Gastroesophageal sphincter (tissue), 4 donors: ENCODE measurements at regions not wholly inside any gene's neighbourhood (a gene's known extent, or its start where the extent isn't known, plus 50 kb on each side); places are given as distances from the start of the nearest gene placed in this dataset.

ENCODE experiments used
- ATAC-seq: fragments of 150-250 bp; one replicate; pipeline ENCODE4 v1.9.1; 2016; ENCODE audit warnings: mild to moderate bottlenecking, moderate library complexity
- H3K27ac ChIP-seq, 4 donors: fragments of 200-600 bp; sonication (generic) in 3 of 4; 1 replicate in 3 of 4; 2 replicates in 1 of 4; pipeline ENCODE4 v1.5.1; 2016 to 2019
- H3K27me3 ChIP-seq: fragments of 200-600 bp; sonication (generic); one replicate; pipeline ENCODE4 v1.5.1; 2019
- H3K36me3 ChIP-seq, 2 donors: fragments of 200-600 bp; sonication (generic); one replicate each; pipeline ENCODE4 v1.5.1; 2019; ENCODE audit warnings: control low read depth in 1 of 2
- H3K4me1 ChIP-seq, 3 donors: fragments of 200-600 bp; sonication (generic); 1 replicate in 2 of 3; 2 replicates in 1 of 3; pipeline ENCODE4 v1.5.1; 2016 to 2019; ENCODE audit warnings: control low read depth in 2 of 3
- H3K4me3 ChIP-seq, 2 donors: fragments of 200-600 bp; sonication (generic); one replicate each; pipeline ENCODE4 v1.5.1; 2019; ENCODE audit warnings: mild to moderate bottlenecking in 1 of 2, moderate library complexity in 1 of 2
- H3K9me3 ChIP-seq, 3 donors: fragments of 200-600 bp; sonication (generic); one replicate each; pipeline ENCODE4 v1.5.1; 2017 to 2019; ENCODE audit warnings: control low read depth in 2 of 3
- EP300 ChIP-seq: sonication (generic); formaldehyde crosslinking; IDR thresholded peaks from one replicate; pipeline ENCODE4 v1.6.1; 2017; ENCODE audit warnings: antibody characterized with exemption, mild to moderate bottlenecking
- POLR2A ChIP-seq, 2 donors: fragments of 450-650 bp; IDR thresholded peaks; one replicate each; pipeline ENCODE4 v1.6.1; 2017; ENCODE audit warnings: antibody characterized with exemption in 2 of 2, mild to moderate bottlenecking in 2 of 2, moderate library complexity in 1 of 2
- POLR2AphosphoS5 ChIP-seq: sonication (generic); formaldehyde crosslinking; IDR thresholded peaks from one replicate; pipeline ENCODE4 v1.6.1; 2017; ENCODE audit warnings: antibody characterized with exemption
- WGBS, 2 donors: methylation state at CpG; one replicate each; pipeline ENCODE4 v1.1.5; 2018; ENCODE audit warnings: low coverage in 1 of 2; 5-methylcytosine and 5-hydroxymethylcytosine counted together
- TF ChIP-seq, protein P1 (sequence below), 4 experiments: fragments of 200-600 bp in 2 of 4; fragments of 450-650 bp in 2 of 4; sonication (generic) in 1 of 4; IDR thresholded peaks; one replicate each; pipeline ENCODE4 v1.5.1; 2017 to 2019; ENCODE audit warnings: antibody characterized with exemption in 4 of 4, mild to moderate bottlenecking in 2 of 4, moderate library complexity in 2 of 4

DNA sequence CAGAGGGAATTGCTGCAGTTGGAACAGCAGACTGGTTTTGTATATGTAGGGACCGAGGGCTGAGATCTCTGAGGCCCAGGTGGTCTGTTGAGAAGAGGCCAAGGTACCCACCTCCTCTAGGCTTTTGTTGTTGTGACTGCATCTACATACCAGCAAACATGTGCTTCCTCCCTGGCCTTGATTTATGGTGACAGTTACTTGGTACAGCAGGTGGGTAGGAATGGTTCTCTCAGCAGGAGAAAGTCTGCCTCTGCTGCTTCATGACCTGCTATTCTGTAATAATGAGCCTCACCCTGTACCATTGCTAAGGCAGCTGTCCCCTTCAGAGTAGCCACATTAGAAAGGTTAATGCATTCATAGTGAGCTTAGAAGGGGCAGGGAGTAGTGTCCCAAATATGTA, 196.7 kb upstream of the PELI2 start:
- H3K27me3 ChIP-seq, result no peaks in the 10 kb centered on the region
- no peak for ATAC-seq
- H3K36me3 ChIP-seq, result no peaks in the 10 kb centered on the region
- H3K4me3 ChIP-seq, result no peak overlapping the region
- no peaks in the 10 kb centered on the region for H3K4me1 ChIP-seq
- no peak overlapping the region for H3K27ac ChIP-seq
- TF ChIP-seq, protein P1, sequence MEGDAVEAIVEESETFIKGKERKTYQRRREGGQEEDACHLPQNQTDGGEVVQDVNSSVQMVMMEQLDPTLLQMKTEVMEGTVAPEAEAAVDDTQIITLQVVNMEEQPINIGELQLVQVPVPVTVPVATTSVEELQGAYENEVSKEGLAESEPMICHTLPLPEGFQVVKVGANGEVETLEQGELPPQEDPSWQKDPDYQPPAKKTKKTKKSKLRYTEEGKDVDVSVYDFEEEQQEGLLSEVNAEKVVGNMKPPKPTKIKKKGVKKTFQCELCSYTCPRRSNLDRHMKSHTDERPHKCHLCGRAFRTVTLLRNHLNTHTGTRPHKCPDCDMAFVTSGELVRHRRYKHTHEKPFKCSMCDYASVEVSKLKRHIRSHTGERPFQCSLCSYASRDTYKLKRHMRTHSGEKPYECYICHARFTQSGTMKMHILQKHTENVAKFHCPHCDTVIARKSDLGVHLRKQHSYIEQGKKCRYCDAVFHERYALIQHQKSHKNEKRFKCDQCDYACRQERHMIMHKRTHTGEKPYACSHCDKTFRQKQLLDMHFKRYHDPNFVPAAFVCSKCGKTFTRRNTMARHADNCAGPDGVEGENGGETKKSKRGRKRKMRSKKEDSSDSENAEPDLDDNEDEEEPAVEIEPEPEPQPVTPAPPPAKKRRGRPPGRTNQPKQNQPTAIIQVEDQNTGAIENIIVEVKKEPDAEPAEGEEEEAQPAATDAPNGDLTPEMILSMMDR (IDR thresholded peaks at IDR 0.05), result no peak
- 83 to 100% methylated on average over 1 of the region's 1 CpG for WGBS, 2 donors
- H3K9me3 ChIP-seq, result no peaks in the 10 kb centered on the region

DNA sequence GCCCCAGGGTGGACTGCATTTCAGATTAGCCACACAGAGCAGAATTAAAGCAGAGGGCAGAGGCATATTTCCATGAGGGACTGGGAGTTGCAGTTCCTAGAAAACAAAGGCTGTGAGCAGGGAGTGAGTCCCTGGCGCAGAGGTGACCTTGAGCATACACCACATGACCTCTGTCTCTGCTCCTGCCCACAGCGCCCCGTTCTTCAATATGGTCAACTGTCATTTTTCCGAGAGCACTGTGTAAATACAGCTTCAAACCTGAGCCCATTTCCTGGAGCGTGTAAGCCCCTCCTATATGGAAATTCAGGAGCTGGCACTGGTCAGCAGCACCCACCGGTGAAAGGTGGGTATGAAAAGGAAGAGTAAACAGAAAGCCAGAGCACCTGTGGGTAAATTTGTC, 192.2 kb upstream of the PELI2 start:
- Histone ChIP-seq H3K27me3 (no peaks in the 10 kb centered on the region), H3K27ac (no peak overlapping the region), H3K9me3 (no peaks in the 10 kb centered on the region), H3K4me1 (no peaks in the 10 kb centered on the region), H3K36me3 (no peaks in the 10 kb centered on the region), H3K4me3 (no peak overlapping the region)
- no peak for ATAC-seq
- 53 to 61% methylated on average over 4 of the region's 6 CpGs for WGBS, 2 donors
- no peak for TF ChIP-seq EP300
- TF ChIP-seq POLR2A (IDR thresholded peaks at IDR 0.05), result no peak
- TF ChIP-seq, protein P1 (IDR thresholded peaks at IDR 0.05), result no peak
- TF ChIP-seq POLR2AphosphoS5, result no peak

DNA sequence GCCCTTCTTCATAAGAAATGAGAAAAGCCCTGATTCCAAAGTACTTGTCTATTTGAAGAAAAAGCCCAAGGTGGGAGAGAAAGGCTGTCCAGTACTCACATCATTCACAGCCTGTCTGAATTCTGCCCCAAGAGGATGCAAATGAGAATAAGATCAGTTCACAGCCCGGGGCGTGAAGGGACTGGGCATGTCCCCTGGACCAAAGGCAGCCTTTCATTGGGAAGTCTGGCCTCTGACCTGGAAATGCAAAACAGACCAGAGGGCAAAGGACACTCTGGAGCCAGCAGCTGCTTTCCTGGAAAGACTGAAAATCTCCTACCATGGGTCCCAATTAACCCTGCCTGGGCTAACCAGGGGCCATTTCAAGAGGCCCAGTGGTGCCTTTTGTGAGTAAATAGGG, 191.2 kb upstream of the PELI2 start:
- WGBS, 2 donors, result 85% methylated on average over 2 of the region's 2 CpGs; no CpG with 5 or more reads in 1 of the 2 donors
- Histone ChIP-seq H3K27ac (no peak overlapping the region), H3K4me3 (no peak overlapping the region)

DNA sequence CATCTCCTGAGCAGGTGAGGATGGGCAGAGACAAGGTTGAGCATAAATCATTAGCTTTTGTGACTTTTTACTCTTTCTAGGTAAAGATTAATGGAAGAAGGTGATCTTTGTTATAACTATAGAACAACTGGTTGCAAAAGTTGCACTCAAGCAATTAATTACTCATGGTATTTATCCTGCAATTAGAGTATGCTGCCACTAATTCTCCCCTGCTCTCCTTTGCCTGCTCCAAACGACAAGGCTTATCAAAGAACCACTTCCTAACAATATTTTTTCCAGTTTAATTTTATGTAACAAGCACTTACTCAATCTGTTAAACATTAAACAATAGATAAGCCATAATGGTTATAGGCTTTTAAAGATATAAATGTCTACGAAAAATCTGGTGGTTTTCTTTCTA, 189.9 kb upstream of the PELI2 start:
- 32 to 56% methylated on average over 2 of the region's 2 CpGs for WGBS, 2 donors
- ATAC-seq, result no peak
- no peaks in the 10 kb centered on the region for H3K36me3 ChIP-seq
- no peaks in the 10 kb centered on the region for H3K27me3 ChIP-seq
- H3K9me3 ChIP-seq, result no peaks in the 10 kb centered on the region
- TF ChIP-seq, protein P1 (IDR thresholded peaks at IDR 0.05), result no peak
- TF ChIP-seq EP300, result no peak
- TF ChIP-seq POLR2AphosphoS5, result no peak
- no peak for TF ChIP-seq POLR2A (IDR thresholded peaks at IDR 0.05)
- H3K27ac ChIP-seq, result no peak overlapping the region
- no peaks in the 10 kb centered on the region for H3K4me1 ChIP-seq
- no peak overlapping the region for H3K4me3 ChIP-seq

More for the DNA sequence above, 191.2 kb upstream of the PELI2 start:
- Histone ChIP-seq H3K27me3 (no peaks in the 10 kb centered on the region), H3K36me3 (no peaks in the 10 kb centered on the region), H3K9me3 (no peaks in the 10 kb centered on the region), H3K4me1 (no peaks in the 10 kb centered on the region)
- no peak for ATAC-seq
- TF ChIP-seq POLR2A (IDR thresholded peaks at IDR 0.05) (no peak), EP300 (no peak), POLR2AphosphoS5 (no peak)
- TF ChIP-seq, protein P1 (IDR thresholded peaks at IDR 0.05), result no peak

DNA sequence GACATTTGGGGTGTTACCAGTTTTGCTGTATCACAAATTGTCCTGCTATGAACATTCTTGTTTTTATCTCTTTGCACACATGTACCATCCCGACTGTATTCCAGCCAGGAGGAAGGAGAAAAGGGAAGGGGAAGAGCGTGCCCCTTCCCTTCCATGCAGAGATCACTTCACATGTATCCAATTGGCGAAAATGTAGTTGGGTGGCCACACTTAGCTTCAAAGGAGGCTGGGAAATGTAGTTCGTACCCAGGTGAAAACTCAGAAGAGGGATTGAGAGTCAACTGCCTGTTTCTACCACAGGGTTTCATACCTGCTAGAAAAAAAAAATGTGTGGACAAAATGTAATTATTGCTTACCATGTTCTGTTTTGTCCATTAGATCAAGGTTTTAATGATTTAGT, 189.1 kb upstream of the PELI2 start:
- WGBS, 2 donors, result 56 to 62% methylated on average over 2 to 4 of the region's 4 CpGs
- no peaks in the 10 kb centered on the region for H3K4me1 ChIP-seq

More for the DNA sequence above, 189.1 kb upstream of the PELI2 start:
- no peaks in the 10 kb centered on the region for H3K27me3 ChIP-seq
- no peak for ATAC-seq
- no peak overlapping the region for H3K4me3 ChIP-seq
- TF ChIP-seq POLR2AphosphoS5 (no peak), POLR2A (IDR thresholded peaks at IDR 0.05) (no peak), EP300 (no peak)
- TF ChIP-seq, protein P1 (IDR thresholded peaks at IDR 0.05), result no peak
- no peaks in the 10 kb centered on the region for H3K36me3 ChIP-seq
- no peak overlapping the region for H3K27ac ChIP-seq
- H3K9me3 ChIP-seq, result peaks cover 0 to 8% (median 0%) of the 10 kb centered on the region in 3 donors
